ENCODE measurements at regions not wholly inside any gene's neighbourhood (a gene's known extent, or its start where the extent isn't known, plus 50 kb on each side); places are given as distances from the start of the nearest gene placed in this dataset.

DNA sequence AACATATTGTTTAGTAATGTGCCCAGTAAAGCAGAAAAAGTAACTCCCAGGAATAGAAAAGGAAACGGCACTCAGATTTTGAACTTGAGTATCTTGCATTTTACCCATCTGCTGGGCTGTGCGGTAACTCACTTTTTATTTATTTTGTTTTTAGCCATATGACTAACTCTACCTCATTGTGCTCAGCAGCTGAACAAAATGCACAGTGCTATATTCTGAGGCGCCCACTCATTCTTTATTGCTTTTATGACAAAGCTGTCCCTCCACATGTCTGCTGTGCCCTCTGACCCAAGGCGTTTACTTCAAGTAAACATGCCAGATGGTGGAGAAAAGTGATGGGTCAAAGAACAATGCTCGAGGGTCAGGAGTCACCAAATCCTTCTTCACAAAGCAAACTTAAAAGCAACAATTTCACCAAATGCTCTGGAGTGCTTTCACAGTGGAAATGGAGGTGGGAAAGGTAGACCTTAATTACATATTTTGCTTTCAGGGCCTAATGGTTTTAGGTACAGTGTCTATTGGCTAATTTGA lies 215.2 kb upstream of the ELAVL2 start:
- no peak overlapping the region for H3K4me3 ChIP-seq (ENCODE audit: low read depth, low read length)
- DNase-seq (ENCODE audit: low read depth), result no peak
- TF ChIP-seq, protein P1, sequence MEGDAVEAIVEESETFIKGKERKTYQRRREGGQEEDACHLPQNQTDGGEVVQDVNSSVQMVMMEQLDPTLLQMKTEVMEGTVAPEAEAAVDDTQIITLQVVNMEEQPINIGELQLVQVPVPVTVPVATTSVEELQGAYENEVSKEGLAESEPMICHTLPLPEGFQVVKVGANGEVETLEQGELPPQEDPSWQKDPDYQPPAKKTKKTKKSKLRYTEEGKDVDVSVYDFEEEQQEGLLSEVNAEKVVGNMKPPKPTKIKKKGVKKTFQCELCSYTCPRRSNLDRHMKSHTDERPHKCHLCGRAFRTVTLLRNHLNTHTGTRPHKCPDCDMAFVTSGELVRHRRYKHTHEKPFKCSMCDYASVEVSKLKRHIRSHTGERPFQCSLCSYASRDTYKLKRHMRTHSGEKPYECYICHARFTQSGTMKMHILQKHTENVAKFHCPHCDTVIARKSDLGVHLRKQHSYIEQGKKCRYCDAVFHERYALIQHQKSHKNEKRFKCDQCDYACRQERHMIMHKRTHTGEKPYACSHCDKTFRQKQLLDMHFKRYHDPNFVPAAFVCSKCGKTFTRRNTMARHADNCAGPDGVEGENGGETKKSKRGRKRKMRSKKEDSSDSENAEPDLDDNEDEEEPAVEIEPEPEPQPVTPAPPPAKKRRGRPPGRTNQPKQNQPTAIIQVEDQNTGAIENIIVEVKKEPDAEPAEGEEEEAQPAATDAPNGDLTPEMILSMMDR (IDR thresholded peaks at IDR 0.05; ENCODE audit: low read depth, low read length, missing control alignments), result no peak
- in situ Hi-C loops (cut with HindIII; ENCODE audit: low sequenced_read_pairs), result no loop called here

DNA sequence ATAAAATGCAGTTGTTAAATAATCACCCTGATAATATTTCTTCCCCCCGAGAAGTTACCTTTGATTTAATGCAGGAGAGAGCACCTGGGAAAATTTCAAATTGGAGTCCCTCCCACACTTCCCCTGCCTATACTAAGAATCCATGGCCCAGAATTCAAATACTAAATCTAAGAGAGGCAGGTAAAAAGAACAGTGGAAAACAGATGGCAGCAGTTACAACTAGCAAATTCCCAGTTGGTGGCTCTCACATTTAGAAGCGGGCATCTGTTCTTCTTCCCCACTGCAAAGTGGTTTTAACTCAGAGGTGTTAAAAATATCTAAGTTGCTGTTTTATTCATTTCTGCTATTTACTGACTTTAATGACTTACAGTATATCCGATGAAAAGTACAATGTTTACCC lies 210.4 kb upstream of the ELAVL2 start:
- no peak overlapping the region for H3K4me3 ChIP-seq (ENCODE audit: low read depth, low read length)
- TF ChIP-seq, protein P1 (IDR thresholded peaks at IDR 0.05; ENCODE audit: low read depth, low read length, missing control alignments), result no peak
- in situ Hi-C loops (cut with HindIII; ENCODE audit: low sequenced_read_pairs), result no loop called here
- DNase-seq (ENCODE audit: low read depth), result no peak

DNA sequence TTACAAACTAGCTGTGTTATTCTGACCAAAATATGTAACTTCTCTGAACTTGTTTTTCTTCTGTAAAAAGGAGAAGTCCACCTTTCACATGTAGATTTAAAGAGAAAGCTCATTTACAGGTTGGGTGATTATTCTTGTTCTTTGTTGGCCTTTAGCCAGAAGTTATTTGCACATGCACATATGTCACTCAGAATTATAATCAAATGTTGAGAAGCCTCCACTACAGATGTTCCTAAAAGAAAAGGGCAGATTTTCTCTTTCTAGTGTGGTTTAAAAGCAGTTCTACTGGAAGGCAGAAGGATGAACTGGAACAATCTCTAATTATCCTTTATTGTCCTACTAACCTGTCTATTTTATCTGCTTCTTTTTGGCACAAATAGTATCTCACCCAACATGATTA lies 209.8 kb upstream of the ELAVL2 start:
- no peak for DNase-seq (ENCODE audit: low read depth)
- no peak overlapping the region for H3K4me3 ChIP-seq (ENCODE audit: low read depth, low read length)
- TF ChIP-seq, protein P1 (IDR thresholded peaks at IDR 0.05; ENCODE audit: low read depth, low read length, missing control alignments), result no peak
- in situ Hi-C loops (cut with HindIII; ENCODE audit: low sequenced_read_pairs), result no loop called here

DNA sequence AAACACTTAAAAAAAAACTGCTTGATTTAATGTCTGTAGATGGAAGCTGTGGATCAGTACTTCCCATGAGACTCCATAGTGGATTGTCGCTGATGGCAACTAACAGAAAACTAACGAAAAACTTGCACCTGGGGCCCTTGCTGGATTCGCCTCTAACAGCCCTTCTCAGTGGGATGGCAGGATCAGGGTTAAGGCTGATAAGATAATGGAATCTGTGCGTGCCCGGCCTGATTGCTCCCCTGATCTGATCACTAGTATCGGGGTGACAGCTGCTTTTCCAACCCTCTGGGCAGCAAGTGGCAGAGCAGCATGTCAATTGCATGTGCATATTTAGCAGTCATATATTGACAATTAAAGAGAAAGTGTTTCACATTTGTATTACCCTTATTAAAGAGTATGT lies 185.8 kb upstream of the ELAVL2 start:
- in situ Hi-C loops (cut with HindIII; ENCODE audit: low sequenced_read_pairs), result no loop called here
- DNase-seq (ENCODE audit: low read depth), result no peak
- TF ChIP-seq, protein P1 (IDR thresholded peaks at IDR 0.05; ENCODE audit: low read depth, low read length, missing control alignments), result no peak
- no peak overlapping the region for H3K4me3 ChIP-seq (ENCODE audit: low read depth, low read length)

DNA sequence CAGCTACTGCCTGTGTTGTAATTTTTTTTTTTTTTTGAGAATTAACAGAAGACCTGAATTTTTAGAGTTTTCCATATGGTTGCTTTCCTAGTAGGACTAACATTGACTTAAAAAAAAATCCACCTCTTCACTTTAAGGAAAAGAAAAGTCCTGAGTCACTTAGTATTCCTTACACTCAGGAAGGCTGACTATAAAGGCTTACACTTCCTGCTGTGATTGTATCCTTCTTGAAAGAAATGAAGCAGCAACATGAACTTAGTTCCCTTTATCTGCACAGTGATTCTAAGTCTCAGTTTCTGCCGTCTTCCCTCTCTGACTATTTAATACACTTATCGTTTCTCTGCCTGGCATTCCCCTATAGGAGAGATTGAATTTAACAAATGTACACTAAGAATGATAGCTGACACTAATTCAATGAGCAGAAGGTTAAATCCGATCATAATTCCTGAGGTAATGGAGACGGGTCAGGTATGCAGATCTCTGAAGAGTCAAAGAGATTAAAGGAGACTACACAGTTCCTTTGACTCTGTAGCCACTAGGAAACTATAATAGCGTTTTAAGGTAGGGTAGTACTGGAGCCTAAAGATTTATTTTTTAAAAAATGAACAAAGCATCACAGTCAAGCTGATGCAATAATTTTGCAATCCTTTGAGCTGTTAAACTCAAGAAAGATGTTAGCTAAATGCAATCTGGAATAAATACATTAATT lies 185.1 kb upstream of the ELAVL2 start:
- DNase-seq (ENCODE audit: low read depth), result no peak
- no peak overlapping the region for H3K4me3 ChIP-seq (ENCODE audit: low read depth, low read length)
- in situ Hi-C loops (cut with HindIII; ENCODE audit: low sequenced_read_pairs), result no loop called here
- TF ChIP-seq, protein P1 (IDR thresholded peaks at IDR 0.05; ENCODE audit: low read depth, low read length, missing control alignments), result no peak

DNA sequence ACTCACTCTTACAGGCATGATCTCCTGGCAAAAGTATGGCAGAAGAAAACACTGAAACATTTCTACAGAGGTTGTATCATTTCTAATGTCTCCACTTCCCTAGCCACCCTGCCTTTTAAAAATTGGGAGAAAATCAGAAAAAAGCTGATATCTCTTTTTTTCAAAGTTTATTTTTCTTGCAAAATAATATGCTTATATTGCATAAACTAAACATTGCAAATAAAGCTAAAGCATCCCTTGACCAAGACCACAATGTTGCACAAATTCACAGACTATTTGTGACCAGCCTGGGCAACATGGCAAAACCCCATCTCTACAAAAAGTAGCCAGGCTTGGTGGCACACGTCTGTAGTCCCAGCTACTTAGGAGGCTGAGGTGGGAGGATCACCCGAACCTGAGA lies 183.3 kb upstream of the ELAVL2 start:
- in situ Hi-C loops (cut with HindIII; ENCODE audit: low sequenced_read_pairs), result no loop called here
- no peak overlapping the region for H3K4me3 ChIP-seq (ENCODE audit: low read depth, low read length)
- no peak for DNase-seq (ENCODE audit: low read depth)
- TF ChIP-seq, protein P1 (IDR thresholded peaks at IDR 0.05; ENCODE audit: low read depth, low read length, missing control alignments), result no peak

Measured in astrocyte of the cerebellum (primary cell).